Natural killer cell (primary cell): ENCODE measurements at regions not wholly inside any gene's neighbourhood (a gene's known extent, or its start where the extent isn't known, plus 50 kb on each side); places are given as distances from the start of the nearest gene placed in this dataset.

Experiments
- ATAC-seq, 3 donors: fragments of 150-1000 bp in 2 of 3; fragments of 200-7000 bp in 1 of 3; cut with Tn5 transposase; 1 replicate in 1 of 3; 2 replicates in 2 of 3; pipeline ENCODE4 v1.10.0; 2021; ENCODE audit warnings: mild to moderate bottlenecking in 2 of 3, moderate library complexity in 2 of 3
- DNase-seq, 2 donors: peaks; one replicate each; pipeline versions ENCODE4 v3.0.0 to v3.0.0-alpha.2; 2013 to 2021; ENCODE audit warnings: mixed read lengths in 1 of 2
- H3K27ac ChIP-seq: one replicate; pipeline ENCODE4 v1.5.1; 2013; ENCODE audit warnings: mild to moderate bottlenecking, low read length
- H3K27me3 ChIP-seq: one replicate; pipeline ENCODE4 v1.6.1; 2013; ENCODE audit warnings: low read length; ENCODE audit not compliant: control insufficient read depth, insufficient read depth
- H3K36me3 ChIP-seq: one replicate; pipeline ENCODE4 v1.6.1; 2013; ENCODE audit warnings: low read length; ENCODE audit not compliant: control insufficient read depth, insufficient read depth
- H3K4me1 ChIP-seq: one replicate; pipeline ENCODE4 v1.6.1; 2013; ENCODE audit warnings: low read length; ENCODE audit not compliant: control insufficient read depth, insufficient read depth
- H3K4me3 ChIP-seq: one replicate; pipeline ENCODE4 v1.5.1; 2013; ENCODE audit warnings: low read length
- H3K9me3 ChIP-seq: one replicate; pipeline ENCODE4 v1.6.1; 2013; ENCODE audit warnings: low read length; ENCODE audit not compliant: control insufficient read depth, insufficient read depth
- H3K27ac Mint-ChIP-seq, 2 donors: one replicate each; pipeline ENCODE4 v1.8.0; 2022; ENCODE audit warnings: mild to moderate bottlenecking in 2 of 2, mixed read lengths in 2 of 2, moderate library complexity in 1 of 2
- H3K27me3 Mint-ChIP-seq, 2 donors: one replicate each; pipeline ENCODE4 v1.8.0; 2022; ENCODE audit warnings: low read depth in 2 of 2, mixed read lengths in 2 of 2
- H3K36me3 Mint-ChIP-seq: one replicate; pipeline ENCODE4 v1.8.0; 2022; ENCODE audit warnings: mixed read lengths
- H3K4me1 Mint-ChIP-seq, 2 donors: one replicate each; pipeline ENCODE4 v1.8.0; 2022; ENCODE audit warnings: mixed read lengths in 2 of 2
- H3K4me3 Mint-ChIP-seq: one replicate; pipeline ENCODE4 v1.8.0; 2022; ENCODE audit warnings: mild to moderate bottlenecking, moderate library complexity, mixed read lengths
- H3K9me3 Mint-ChIP-seq, 2 donors: one replicate each; pipeline ENCODE4 v1.8.0; 2022; ENCODE audit warnings: mixed read lengths in 2 of 2
- WGBS: methylation state at CpG from one replicate; pipeline ENCODE4 v1.1.7; 2013; ENCODE audit warnings: missing lambda C conversion rate; ENCODE audit not compliant: insufficient coverage; 5-methylcytosine and 5-hydroxymethylcytosine counted together
- intact Hi-C: fragments of 100-400 bp; cut with micrococcal nuclease; formaldehyde crosslinking; loops from one replicate; pipeline ENCODE4 v1.14.2; 2022
- TF ChIP-seq, protein P1 (sequence below): fragments of 200-600 bp; IDR thresholded peaks from one replicate; pipeline ENCODE4 v1.8.0; 2022; ENCODE audit warnings: antibody characterized with exemption

DNA sequence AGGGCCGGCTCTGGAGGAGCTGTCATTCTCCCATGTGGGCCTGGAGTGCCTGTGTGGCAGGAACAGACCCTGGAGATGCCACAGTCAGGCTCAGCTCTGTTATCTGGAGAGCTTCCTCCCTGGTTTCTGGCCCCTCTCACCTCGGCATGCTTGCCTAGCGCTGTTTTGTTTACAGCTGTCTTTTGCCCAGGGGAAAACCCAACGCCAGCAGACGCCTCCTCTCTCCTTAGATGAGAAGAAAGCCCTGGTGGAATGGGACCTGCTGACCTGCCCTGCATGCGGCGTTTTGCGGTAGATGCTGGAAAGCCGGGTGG, 104.9 kb downstream of the CRYAA start:
- 68% methylated on average over 9 of the region's 9 CpGs for WGBS
- no peak overlapping the region for H3K27ac Mint-ChIP-seq

DNA sequence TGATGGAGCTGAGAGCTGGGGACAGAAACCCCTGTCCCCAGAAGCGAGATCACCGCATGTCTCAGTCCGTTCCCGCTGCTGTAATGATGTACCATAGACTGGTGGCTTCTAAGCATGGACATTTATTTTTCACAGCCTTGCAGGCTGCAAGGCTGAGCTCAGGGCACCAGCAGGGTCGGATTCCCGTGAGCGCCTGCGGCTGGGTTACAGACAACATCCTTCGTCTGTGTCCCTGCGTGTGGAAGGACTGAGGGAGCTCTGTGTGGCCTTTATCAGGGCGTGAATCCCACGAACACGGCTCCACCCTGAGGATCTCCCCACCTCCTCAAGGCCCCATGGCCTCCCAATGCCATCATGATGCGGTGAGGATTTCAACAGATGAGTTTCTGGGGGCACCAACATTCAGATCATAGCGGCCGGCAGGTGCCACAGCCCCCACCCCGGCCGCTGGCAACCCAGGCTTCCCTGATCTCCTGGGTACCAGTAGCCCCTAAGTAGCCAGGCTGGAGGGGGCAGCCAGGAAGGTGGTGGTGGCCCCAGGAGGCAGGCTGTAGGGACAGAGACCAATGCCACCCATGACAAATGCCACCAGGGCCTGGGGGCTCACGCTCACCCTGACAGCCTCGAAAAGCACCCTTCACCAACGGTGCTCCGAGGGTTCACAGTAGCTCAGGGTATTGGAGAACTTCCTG, 104.4 kb downstream of the CRYAA start:
- Mint-ChIP-seq H3K27me3 (peaks cover 13 to 18% of the 10 kb centered on the region in 2 donors), H3K27ac (no peak overlapping the region), H3K4me1 (no peaks in the 10 kb centered on the region), H3K9me3 (no peaks in the 10 kb centered on the region), H3K4me3 (no peak overlapping the region), H3K36me3 (no peaks in the 10 kb centered on the region)
- Histone ChIP-seq H3K27ac (no peak overlapping the region), H3K36me3 (no peaks in the 10 kb centered on the region), H3K4me3 (no peak overlapping the region), H3K9me3 (no peaks in the 10 kb centered on the region), H3K4me1 (no peaks in the 10 kb centered on the region), H3K27me3 (peaks cover 4% of the 10 kb centered on the region)
- DNase-seq (no peak), ATAC-seq (no peak)
- WGBS = 88% methylated on average over 22 of the region's 22 CpGs
- intact Hi-C loops = no loop called here
- TF ChIP-seq, protein P1, sequence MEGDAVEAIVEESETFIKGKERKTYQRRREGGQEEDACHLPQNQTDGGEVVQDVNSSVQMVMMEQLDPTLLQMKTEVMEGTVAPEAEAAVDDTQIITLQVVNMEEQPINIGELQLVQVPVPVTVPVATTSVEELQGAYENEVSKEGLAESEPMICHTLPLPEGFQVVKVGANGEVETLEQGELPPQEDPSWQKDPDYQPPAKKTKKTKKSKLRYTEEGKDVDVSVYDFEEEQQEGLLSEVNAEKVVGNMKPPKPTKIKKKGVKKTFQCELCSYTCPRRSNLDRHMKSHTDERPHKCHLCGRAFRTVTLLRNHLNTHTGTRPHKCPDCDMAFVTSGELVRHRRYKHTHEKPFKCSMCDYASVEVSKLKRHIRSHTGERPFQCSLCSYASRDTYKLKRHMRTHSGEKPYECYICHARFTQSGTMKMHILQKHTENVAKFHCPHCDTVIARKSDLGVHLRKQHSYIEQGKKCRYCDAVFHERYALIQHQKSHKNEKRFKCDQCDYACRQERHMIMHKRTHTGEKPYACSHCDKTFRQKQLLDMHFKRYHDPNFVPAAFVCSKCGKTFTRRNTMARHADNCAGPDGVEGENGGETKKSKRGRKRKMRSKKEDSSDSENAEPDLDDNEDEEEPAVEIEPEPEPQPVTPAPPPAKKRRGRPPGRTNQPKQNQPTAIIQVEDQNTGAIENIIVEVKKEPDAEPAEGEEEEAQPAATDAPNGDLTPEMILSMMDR = no peak

More for the DNA sequence above, 104.9 kb downstream of the CRYAA start:
- H3K27ac ChIP-seq = no peak overlapping the region
- H3K4me3 ChIP-seq = no peak overlapping the region
- ATAC-seq (no peak), DNase-seq (no peak)
- intact Hi-C loops = no loop called here
- H3K4me1 Mint-ChIP-seq = no peaks in the 10 kb centered on the region
- no peaks in the 10 kb centered on the region for H3K9me3 Mint-ChIP-seq
- no peaks in the 10 kb centered on the region for H3K36me3 ChIP-seq
- no peaks in the 10 kb centered on the region for H3K4me1 ChIP-seq
- H3K27me3 Mint-ChIP-seq = peaks cover 13 to 18% of the 10 kb centered on the region in 2 donors
- peaks cover 4% of the 10 kb centered on the region for H3K27me3 ChIP-seq
- H3K36me3 Mint-ChIP-seq = no peaks in the 10 kb centered on the region
- TF ChIP-seq, protein P1 = no peak
- H3K4me3 Mint-ChIP-seq = no peak overlapping the region
- no peaks in the 10 kb centered on the region for H3K9me3 ChIP-seq

- Histone ChIP-seq H3K4me3 (no peak overlapping the region), H3K27me3 (peaks cover 4% of the 10 kb centered on the region), H3K27ac (no peak overlapping the region), H3K36me3 (no peaks in the 10 kb centered on the region), H3K9me3 (no peaks in the 10 kb centered on the region), H3K4me1 (no peaks in the 10 kb centered on the region)
- H3K36me3 Mint-ChIP-seq = no peaks in the 10 kb centered on the region
- H3K9me3 Mint-ChIP-seq = no peaks in the 10 kb centered on the region
- peaks cover 8 to 13% of the 10 kb centered on the region in 2 donors for H3K27me3 Mint-ChIP-seq
- no peak for ATAC-seq
- 82% methylated on average over 8 of the region's 8 CpGs for WGBS
- intact Hi-C loops = no loop called here
- TF ChIP-seq, protein P1 = no peak
- no peak overlapping the region for H3K4me3 Mint-ChIP-seq
- no peaks in the 10 kb centered on the region for H3K4me1 Mint-ChIP-seq
- H3K27ac Mint-ChIP-seq = no peak overlapping the region
- DNase-seq = no peak
These were observed 103.8 kb downstream of the CRYAA start for GRCh38 chr21:43272591-43272990.

GRCh38 chr21:43271452-43272020, 102.7 kb downstream of the CRYAA start:
- no peak overlapping the region for H3K27ac ChIP-seq
- H3K27me3 Mint-ChIP-seq = peaks cover 7 to 12% of the 10 kb centered on the region in 2 donors
- no peak overlapping the region for H3K4me3 Mint-ChIP-seq
- WGBS = 85% methylated on average over 17 of the region's 19 CpGs
- H3K27me3 ChIP-seq = peaks cover 4% of the 10 kb centered on the region
- no peaks in the 10 kb centered on the region for H3K4me1 Mint-ChIP-seq
- H3K4me3 ChIP-seq = no peak overlapping the region
- H3K9me3 ChIP-seq = no peaks in the 10 kb centered on the region
- no peaks in the 10 kb centered on the region for H3K4me1 ChIP-seq
- no peak for ATAC-seq
- DNase-seq = no peak
- no peaks in the 10 kb centered on the region for H3K9me3 Mint-ChIP-seq
- no peaks in the 10 kb centered on the region for H3K36me3 Mint-ChIP-seq
- H3K27ac Mint-ChIP-seq = no peak overlapping the region
- TF ChIP-seq, protein P1 = no peak
- no peaks in the 10 kb centered on the region for H3K36me3 ChIP-seq
- intact Hi-C loops = no loop called here
